Osteocyte (in vitro differentiated cells): ENCODE measurements at regions not wholly inside any gene's neighbourhood (a gene's known extent, or its start where the extent isn't known, plus 50 kb on each side); places are given as distances from the start of the nearest gene placed in this dataset.

Source experiments
- DNase-seq: peaks from one replicate; pipeline ENCODE4 v3.0.0; 2021; ENCODE audit warnings: mixed read lengths; ENCODE audit not compliant: unreplicated experiment; ENCODE audit errors: extremely low spot score
- H3K27ac Mint-ChIP-seq: one replicate; pipeline ENCODE4 v1.8.0; 2021; ENCODE audit warnings: mild to moderate bottlenecking, mixed read lengths; ENCODE audit not compliant: unreplicated experiment
- H3K27me3 Mint-ChIP-seq: one replicate; pipeline ENCODE4 v1.8.0; 2021; ENCODE audit warnings: mixed read lengths; ENCODE audit not compliant: unreplicated experiment
- H3K36me3 Mint-ChIP-seq: one replicate; pipeline ENCODE4 v1.8.0; 2021; ENCODE audit warnings: mixed read lengths; ENCODE audit not compliant: unreplicated experiment
- H3K4me1 Mint-ChIP-seq: one replicate; pipeline ENCODE4 v1.8.0; 2021; ENCODE audit warnings: mixed read lengths; ENCODE audit not compliant: unreplicated experiment
- H3K4me3 Mint-ChIP-seq: one replicate; pipeline ENCODE4 v1.8.0; 2021; ENCODE audit warnings: mild to moderate bottlenecking, moderate library complexity, mixed read lengths; ENCODE audit not compliant: unreplicated experiment
- H3K9me3 Mint-ChIP-seq: one replicate; pipeline ENCODE4 v1.8.0; 2021; ENCODE audit warnings: mixed read lengths; ENCODE audit not compliant: unreplicated experiment
- TF ChIP-seq, protein P1 (sequence below): fragments of 200-600 bp; sonication (generic); IDR thresholded peaks from 2 replicates; pipeline ENCODE4 v1.5.0; 2021; ENCODE audit warnings: antibody characterized with exemption, mild to moderate bottlenecking, moderate library complexity

DNA sequence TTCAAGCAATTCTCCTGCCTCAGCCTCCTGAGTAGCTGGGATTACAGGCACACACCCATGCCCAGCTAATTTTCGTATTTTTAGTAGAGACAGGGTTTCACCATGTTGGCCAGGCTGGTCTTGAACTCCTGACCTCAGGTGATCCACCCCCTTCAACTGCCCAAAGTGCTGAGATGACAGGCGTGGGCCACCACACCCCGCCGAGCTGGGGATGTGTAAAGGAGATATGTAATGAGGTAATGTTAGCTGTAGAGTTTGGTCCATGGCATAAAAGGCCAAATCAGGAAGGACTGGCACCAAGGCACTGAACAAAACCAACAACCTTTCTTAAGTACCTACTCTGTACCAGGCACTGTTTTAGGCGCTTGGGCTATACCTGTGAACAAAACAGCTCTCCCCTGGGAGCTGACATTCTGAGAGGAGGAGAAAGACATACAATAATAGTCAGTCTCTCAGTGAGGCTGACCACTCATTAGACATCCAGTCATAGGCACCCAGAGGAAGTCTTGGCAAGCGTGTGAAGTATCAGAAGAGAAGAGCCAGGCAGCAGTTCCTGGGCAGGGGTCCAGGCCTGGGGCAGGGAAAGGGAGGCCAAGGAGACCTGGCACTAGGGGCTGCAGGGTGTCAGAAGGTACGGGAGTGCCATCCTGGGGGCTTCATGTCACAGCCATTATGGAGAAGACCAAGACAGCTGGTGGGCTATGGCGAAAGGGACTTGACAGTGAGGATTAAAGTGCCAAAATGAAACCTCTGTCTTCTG, 164.8 kb upstream of the DTNBP1 start:
- Mint-ChIP-seq H3K9me3 (no peaks in the 10 kb centered on the region), H3K36me3 (no peaks in the 10 kb centered on the region), H3K27ac (no peak overlapping the region), H3K27me3 (peaks cover 17% of the 10 kb centered on the region), H3K4me1 (peaks cover 5% of the 10 kb centered on the region), H3K4me3 (no peak overlapping the region)
- no peak for DNase-seq
- TF ChIP-seq, protein P1, sequence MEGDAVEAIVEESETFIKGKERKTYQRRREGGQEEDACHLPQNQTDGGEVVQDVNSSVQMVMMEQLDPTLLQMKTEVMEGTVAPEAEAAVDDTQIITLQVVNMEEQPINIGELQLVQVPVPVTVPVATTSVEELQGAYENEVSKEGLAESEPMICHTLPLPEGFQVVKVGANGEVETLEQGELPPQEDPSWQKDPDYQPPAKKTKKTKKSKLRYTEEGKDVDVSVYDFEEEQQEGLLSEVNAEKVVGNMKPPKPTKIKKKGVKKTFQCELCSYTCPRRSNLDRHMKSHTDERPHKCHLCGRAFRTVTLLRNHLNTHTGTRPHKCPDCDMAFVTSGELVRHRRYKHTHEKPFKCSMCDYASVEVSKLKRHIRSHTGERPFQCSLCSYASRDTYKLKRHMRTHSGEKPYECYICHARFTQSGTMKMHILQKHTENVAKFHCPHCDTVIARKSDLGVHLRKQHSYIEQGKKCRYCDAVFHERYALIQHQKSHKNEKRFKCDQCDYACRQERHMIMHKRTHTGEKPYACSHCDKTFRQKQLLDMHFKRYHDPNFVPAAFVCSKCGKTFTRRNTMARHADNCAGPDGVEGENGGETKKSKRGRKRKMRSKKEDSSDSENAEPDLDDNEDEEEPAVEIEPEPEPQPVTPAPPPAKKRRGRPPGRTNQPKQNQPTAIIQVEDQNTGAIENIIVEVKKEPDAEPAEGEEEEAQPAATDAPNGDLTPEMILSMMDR = no peak

DNA sequence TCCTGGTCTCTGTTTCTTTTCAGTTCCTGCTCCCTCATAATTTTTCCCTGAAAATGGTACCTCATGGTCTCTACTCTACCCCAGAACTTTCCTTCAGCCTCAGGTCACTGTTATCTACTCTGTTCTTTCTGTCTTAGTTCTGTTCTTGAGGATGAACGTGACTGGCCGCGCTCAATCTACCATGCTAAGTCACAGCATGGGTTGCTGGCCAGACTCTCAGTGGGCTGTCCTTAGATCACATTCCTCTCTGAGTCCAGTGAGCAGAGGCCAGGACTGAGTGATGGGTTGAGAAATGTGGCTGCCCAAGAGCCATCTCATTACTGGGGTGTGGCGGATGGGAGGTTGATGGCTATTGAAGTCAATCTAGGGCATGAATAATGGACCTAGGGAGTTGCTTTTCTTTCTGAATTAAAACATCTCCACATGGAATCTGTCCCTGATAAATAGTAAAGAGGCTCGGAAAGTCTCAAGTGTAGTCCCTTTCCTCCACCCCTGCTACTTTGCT, 164.0 kb upstream of the DTNBP1 start:
- peaks cover 4% of the 10 kb centered on the region for H3K4me1 Mint-ChIP-seq
- H3K9me3 Mint-ChIP-seq = no peaks in the 10 kb centered on the region
- H3K27me3 Mint-ChIP-seq = peaks cover 18% of the 10 kb centered on the region
- H3K36me3 Mint-ChIP-seq = no peaks in the 10 kb centered on the region
- H3K27ac Mint-ChIP-seq = no peak overlapping the region
- H3K4me3 Mint-ChIP-seq = no peak overlapping the region
- no peak for DNase-seq
- TF ChIP-seq, protein P1 = no peak

DNA sequence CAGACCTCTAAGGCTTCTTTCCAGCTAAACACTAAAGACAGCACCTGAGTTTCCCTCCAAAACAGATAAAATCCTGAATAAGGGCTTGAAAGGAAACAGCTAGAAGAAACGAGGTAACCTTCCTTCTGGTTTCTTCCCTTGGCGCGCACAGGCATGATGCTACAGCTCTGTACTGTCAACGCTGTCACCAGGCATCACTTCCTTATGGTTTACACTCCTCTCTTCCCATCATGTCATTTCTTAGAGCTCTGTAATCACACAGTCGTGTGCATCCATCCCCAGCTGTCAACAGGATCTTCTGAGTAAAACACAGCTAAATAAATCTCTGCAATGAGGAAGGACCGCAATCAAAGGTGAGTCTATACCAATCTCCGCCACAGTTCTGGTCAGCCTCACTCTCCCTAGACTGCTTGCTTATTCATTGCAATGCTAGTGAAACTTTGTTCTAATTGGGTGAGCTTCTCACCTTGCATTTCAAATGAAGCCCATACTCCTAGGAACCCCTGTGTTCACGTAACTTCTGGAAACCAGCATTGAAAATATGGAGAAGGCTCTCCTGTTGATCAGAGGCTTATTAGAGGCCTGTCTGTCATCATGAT, 162.6 kb upstream of the DTNBP1 start:
- DNase-seq = no peak
- Mint-ChIP-seq H3K9me3 (no peaks in the 10 kb centered on the region), H3K4me3 (no peak overlapping the region), H3K4me1 (no peaks in the 10 kb centered on the region), H3K36me3 (no peaks in the 10 kb centered on the region), H3K27me3 (peaks cover 30% of the 10 kb centered on the region), H3K27ac (no peak overlapping the region)
- TF ChIP-seq, protein P1 = no peak

DNA sequence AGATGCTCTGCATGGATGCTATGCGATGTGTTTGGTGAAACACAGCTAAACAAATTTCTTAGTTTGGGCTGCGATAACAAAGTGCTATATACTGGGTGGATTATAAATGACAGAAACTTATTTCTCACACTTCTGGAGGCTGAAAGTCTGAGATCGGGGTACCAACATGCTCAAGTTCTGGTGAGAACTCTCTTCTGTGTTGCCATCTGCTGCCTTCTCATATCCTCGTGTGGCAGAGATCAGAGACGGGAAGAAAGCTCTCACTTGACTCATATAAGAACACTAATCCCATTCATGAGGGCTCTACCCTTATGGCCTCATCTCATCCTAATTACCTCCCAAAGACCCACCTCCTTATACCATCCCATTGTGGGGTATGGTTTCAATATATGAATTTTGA, 162.0 kb upstream of the DTNBP1 start:
- H3K9me3 Mint-ChIP-seq = no peaks in the 10 kb centered on the region
- TF ChIP-seq, protein P1 = no peak

DNA sequence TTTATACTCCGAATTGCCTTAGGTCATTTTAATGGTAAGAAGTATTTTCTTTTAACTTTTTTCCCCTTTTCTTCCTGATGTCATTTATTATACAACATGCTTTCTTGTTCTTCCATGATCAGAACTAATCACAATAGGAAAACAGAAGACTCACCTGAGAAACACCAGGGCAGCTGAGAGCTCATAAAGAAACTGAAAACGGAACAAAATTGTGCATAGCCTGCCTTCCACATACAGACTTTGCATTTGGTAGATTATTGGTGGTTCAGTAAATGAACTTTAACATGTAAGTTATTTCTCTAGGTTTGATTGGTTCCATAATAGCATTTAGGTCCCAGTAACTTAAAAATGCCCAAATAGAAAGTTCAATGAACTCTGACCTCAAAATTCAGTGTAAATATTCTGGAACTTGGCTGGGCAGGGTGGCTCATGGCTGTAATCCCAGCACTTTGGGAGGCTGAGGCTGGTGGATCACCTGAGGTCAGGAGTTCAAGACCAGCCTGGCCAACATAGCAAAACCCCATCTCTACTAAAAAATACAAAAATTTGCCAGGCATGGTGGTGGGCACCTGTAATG, 161.1 kb upstream of the DTNBP1 start:
- no peaks in the 10 kb centered on the region for H3K4me1 Mint-ChIP-seq
- no peaks in the 10 kb centered on the region for H3K9me3 Mint-ChIP-seq
- peaks cover 39% of the 10 kb centered on the region for H3K27me3 Mint-ChIP-seq
- TF ChIP-seq, protein P1 = no peak
- DNase-seq = no peak
- no peak overlapping the region for H3K4me3 Mint-ChIP-seq
- H3K27ac Mint-ChIP-seq = no peak overlapping the region
- H3K36me3 Mint-ChIP-seq = no peaks in the 10 kb centered on the region

More for the DNA sequence above, 162.0 kb upstream of the DTNBP1 start:
- no peak for DNase-seq
- Mint-ChIP-seq H3K27me3 (peaks cover 34% of the 10 kb centered on the region), H3K36me3 (no peaks in the 10 kb centered on the region), H3K27ac (no peak overlapping the region), H3K4me1 (no peaks in the 10 kb centered on the region), H3K4me3 (no peak overlapping the region)
